ENCODE measurements at regions not wholly inside any gene's neighbourhood (a gene's known extent, or its start where the extent isn't known, plus 50 kb on each side); places are given as distances from the start of the nearest gene placed in this dataset.

- TF ChIP-seq CTCF (IDR thresholded peaks at IDR 0.05) (no peak), POLR2A (IDR thresholded peaks at IDR 0.05) (no peak)
- H3K36me3 ChIP-seq: no peaks in the 10 kb centered on the region
- intact Hi-C loops (cut with DNase I; ENCODE audit: low total_unique reads): no loop called here
- no peak overlapping the region for H3K27ac ChIP-seq
- H3K4me1 ChIP-seq: no peaks in the 10 kb centered on the region
- no peak for DNase-seq
- no peaks in the 10 kb centered on the region for H3K9me3 ChIP-seq
- H3K27me3 ChIP-seq: peaks cover 0 to 12% of the 10 kb centered on the region in 2 donors
- no peak overlapping the region for H3K4me3 ChIP-seq
These were observed 78.3 kb downstream of the MICALL2 start for GRCh38 chr7:1380821-1381580.

GRCh38 chr7:1382553-1383397 lies 76.5 kb downstream of the MICALL2 start:
- TF ChIP-seq CTCF (IDR thresholded peaks at IDR 0.05): no peak
- TF ChIP-seq POLR2A (IDR thresholded peaks at IDR 0.05): no peak
- Histone ChIP-seq H3K36me3 (no peaks in the 10 kb centered on the region), H3K9me3 (no peaks in the 10 kb centered on the region), H3K27me3 (peaks cover 0 to 12% of the 10 kb centered on the region in 2 donors), H3K4me3 (no peak overlapping the region), H3K27ac (no peak overlapping the region), H3K4me1 (no peaks in the 10 kb centered on the region)
- intact Hi-C loops (cut with DNase I; ENCODE audit: low total_unique reads): no loop called here
- no peak for DNase-seq

- H3K4me3 ChIP-seq: no peak overlapping the region
- no peak for DNase-seq
- H3K36me3 ChIP-seq: no peaks in the 10 kb centered on the region
- intact Hi-C loops (cut with DNase I; ENCODE audit: low total_unique reads): no loop called here
- H3K4me1 ChIP-seq: no peaks in the 10 kb centered on the region
- H3K27ac ChIP-seq: no peak overlapping the region
- no peaks in the 10 kb centered on the region for H3K9me3 ChIP-seq
- peaks cover 0 to 9% of the 10 kb centered on the region in 2 donors for H3K27me3 ChIP-seq
- TF ChIP-seq POLR2A (IDR thresholded peaks at IDR 0.05) (no peak), CTCF (IDR thresholded peaks at IDR 0.05) (no peak)
These were observed 75.7 kb downstream of the MICALL2 start for GRCh38 chr7:1383398-1384112.

- H3K36me3 ChIP-seq: no peaks in the 10 kb centered on the region
- peaks cover 0 to 4% of the 10 kb centered on the region in 2 donors for H3K27me3 ChIP-seq
- DNase-seq: no peak
- H3K9me3 ChIP-seq: no peaks in the 10 kb centered on the region
- no peak overlapping the region for H3K4me3 ChIP-seq
- intact Hi-C loops (cut with DNase I; ENCODE audit: low total_unique reads): no loop called here
- no peaks in the 10 kb centered on the region for H3K4me1 ChIP-seq
- H3K27ac ChIP-seq: no peak overlapping the region
- TF ChIP-seq POLR2A (IDR thresholded peaks at IDR 0.05): no peak
These were observed 75.2 kb downstream of the MICALL2 start for GRCh38 chr7:1384113-1384415.

Data from uterus (tissue), 3 donors.